Transverse colon (tissue), 4 donors: ENCODE measurements at regions not wholly inside any gene's neighbourhood (a gene's known extent, or its start where the extent isn't known, plus 50 kb on each side); places are given as distances from the start of the nearest gene placed in this dataset.

Experiments
- CTCF ChIP-seq, 5 experiments: fragments of 200-600 bp in 3 of 5; fragments of 450-650 bp in 2 of 5; sonication (generic) in 3 of 5; IDR thresholded peaks; 1 replicate in 2 of 5; 2 replicates in 3 of 5; pipeline ENCODE4 v1.5.1; 2016 to 2017; ENCODE audit warnings: antibody characterized with exemption in 5 of 5, inconsistent platforms in 3 of 5, mild to moderate bottlenecking in 2 of 5, moderate library complexity in 1 of 5
- EP300 ChIP-seq: sonication (generic); formaldehyde crosslinking; IDR thresholded peaks from one replicate; pipeline ENCODE4 v1.6.1; 2017; ENCODE audit warnings: antibody characterized with exemption, low read depth
- POLR2A ChIP-seq: fragments of 450-650 bp; IDR thresholded peaks from one replicate; pipeline ENCODE4 v1.6.1; 2016; ENCODE audit warnings: antibody characterized with exemption, mild to moderate bottlenecking, moderate library complexity
- POLR2AphosphoS5 ChIP-seq, 3 donors: sonication (generic); formaldehyde crosslinking; IDR thresholded peaks; one replicate each; pipeline ENCODE4 v1.6.1; 2016; ENCODE audit warnings: antibody characterized with exemption in 3 of 3

GRCh38 chr14:98959410-98959809 lies 312.6 kb downstream of the BCL11B start:
- no peak for TF ChIP-seq CTCF (IDR thresholded peaks at IDR 0.05)
- TF ChIP-seq EP300 = no peak
- no peak for TF ChIP-seq POLR2AphosphoS5 (IDR thresholded peaks at IDR 0.05)
- TF ChIP-seq POLR2A = no peak
